ENCODE measurements at regions not wholly inside any gene's neighbourhood (a gene's known extent, or its start where the extent isn't known, plus 50 kb on each side); places are given as distances from the start of the nearest gene placed in this dataset.

DNA sequence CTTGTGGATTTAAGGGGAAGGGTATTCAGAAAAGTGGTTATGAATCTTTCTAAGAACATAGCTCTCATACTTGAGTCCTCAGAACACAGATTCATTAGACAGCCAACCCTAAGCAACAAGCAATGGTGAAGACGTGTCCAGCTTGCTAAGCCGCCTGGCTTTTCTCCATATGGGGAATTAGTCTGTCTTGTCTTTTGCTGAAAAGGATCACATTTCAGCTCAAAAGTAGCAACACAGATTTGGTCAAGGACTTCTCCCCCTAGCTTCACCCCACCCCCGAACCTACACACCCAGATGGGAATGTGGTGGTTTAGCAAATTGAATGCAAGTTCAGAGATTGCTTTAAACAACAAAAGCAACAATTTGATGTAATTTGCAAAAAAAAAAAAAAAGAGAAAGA lies 103.3 kb upstream of the RASGEF1B start:
- no peak for DNase-seq

GRCh38 chr4:81573840-81574239 lies 102.1 kb upstream of the RASGEF1B start:
- no peak for DNase-seq

DNA sequence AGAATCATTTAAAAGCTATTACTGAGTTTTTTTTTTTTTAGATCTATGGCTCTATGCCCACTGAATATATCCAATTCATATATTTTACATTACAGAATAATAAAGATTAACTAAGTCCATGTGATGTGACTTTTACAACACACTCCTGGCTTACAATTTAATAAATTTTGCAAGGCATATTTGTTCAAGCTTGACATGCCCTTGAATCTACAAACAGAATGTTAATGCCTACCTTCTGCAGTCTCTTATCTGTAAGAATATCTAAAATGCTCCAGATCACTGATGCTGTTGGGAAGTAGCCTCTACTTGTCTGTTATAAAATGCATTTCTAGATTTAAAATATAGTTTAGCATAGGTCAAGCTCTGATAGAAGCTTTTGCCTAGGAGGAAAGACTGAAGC lies 100.7 kb upstream of the RASGEF1B start:
- no peak for DNase-seq

- DNase-seq, result no peak
These were observed 99.4 kb upstream of the RASGEF1B start for GRCh38 chr4:81571105-81571504.

DNA sequence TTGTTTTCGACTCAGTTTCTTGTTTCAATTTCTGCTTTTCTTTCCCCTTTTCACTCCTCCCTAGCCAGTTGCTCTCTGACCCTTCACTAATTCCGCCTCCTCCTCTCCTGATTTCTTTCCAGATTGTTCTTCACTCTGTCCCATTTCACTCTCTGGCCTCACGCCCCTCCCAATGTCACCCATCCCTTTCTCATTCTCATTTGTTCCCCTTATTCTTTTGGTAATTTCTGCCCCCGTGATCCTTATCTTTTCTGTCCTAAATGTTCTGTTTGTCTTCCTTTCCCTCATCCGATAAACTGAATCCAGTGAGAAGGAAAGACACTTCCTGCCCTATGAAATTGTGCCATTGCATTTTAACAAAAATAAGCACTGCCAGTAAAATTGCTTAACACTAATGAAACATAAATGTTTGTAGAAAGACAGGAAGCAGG lies 94.5 kb upstream of the RASGEF1B start:
- DNase-seq, result no peak

- no peak for DNase-seq
These were observed 93.6 kb upstream of the RASGEF1B start for GRCh38 chr4:81565142-81565870.

GRCh38 chr4:81564025-81564424 lies 92.3 kb upstream of the RASGEF1B start:
- DNase-seq, result no peak

DNA sequence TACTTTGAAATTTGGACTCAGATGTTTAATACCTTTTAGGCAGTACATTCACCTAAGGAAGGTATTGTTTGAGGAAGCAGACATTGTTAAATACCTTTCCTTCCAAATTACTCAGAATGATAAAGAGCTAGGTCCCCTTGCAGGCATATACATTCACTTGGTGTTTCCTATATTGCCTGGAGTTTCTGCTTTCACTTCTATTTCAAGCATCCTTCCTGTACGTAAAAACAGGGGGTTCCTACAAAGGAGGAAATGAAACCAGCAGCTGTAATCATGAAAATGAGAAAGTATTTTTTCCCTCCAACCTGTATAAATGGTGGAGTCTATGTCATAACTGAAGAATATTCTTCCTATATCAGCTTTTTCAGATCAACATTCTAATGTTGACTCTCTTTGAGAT lies 90.4 kb upstream of the RASGEF1B start:
- DNase-seq, result no peak

GRCh38 chr4:81557306-81557705 lies 85.6 kb upstream of the RASGEF1B start:
- no peak for DNase-seq

DNA sequence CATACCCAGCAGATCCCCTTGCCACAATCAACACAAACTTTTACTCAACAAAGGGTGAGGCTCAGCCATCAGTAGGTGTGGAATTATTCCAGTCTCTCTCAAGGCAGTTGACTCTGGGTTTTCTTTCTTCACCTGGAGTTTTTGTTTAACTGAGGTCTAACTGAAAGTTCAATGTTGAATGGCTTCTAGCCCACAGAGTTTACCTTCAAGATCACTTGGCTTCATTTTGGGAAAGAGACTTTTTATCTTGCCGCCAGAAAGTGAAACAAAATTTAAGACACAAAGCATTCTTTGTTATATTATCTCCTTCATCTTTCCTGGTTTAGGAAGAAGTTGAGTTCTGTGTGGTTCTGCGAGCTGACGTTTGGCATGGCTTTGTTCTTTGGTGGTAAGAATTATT lies 83.8 kb upstream of the RASGEF1B start:
- DNase-seq, result no peak

DNA sequence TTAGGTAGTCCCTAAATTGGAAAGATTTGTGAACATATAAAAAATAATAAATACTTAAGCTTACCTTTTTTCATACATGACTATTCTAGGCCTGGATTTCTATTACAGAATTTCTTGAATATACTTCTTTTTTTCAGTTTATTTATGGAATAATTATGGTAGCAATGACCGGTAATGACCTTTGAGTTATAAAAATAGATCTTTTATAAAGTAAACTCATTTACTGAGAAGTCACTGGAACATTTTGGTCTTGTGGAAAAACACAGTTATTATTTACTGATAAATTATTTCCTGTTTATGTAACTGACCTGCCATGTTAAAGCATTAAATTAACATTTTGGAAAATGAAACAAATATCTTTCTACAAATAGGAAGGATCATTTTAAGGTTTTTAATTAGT lies 80.4 kb upstream of the RASGEF1B start:
- DNase-seq, result no peak

GRCh38 chr4:81550388-81550859 lies 78.7 kb upstream of the RASGEF1B start:
- no peak for DNase-seq

- no peak for DNase-seq
These were observed 78.3 kb upstream of the RASGEF1B start for GRCh38 chr4:81549984-81550383.

- no peak for DNase-seq
These were observed 75.1 kb upstream of the RASGEF1B start for GRCh38 chr4:81546777-81547176.

DNA sequence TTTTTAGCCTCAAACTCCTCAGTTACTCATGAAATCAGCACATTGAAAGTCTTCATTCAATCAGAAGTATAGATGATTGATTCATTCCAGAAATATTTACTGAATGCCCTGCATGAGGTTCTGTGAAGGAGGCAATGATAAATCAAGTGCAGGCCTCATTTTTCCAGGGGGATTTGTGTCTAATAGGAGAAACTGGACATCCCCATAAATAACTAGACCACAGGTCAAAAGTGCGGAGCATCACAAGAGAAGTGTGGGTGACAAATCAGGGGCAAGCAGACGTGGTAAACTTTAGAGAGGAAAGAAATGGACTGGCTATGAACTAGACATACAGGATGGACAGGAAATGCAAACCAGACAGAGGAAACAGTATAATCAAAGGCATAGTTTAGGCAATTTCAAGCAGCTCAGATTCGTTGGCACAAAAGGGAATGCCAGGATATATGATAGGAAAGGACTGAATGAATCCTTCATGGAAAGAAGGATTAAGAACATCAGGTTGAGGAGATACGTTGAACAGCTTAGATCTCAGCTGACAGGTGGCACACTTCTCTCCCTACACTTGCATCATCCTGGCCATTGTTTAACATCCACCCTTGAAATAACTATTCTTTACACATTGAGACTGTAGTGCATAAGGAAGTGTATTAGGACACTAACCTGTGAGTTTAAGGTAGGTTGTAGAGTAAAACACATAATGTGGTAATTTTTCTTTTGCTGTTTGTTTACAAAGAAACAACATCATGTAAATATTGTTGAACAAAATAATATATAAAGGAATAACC lies 69.6 kb upstream of the RASGEF1B start:
- no peak for DNase-seq

DNA sequence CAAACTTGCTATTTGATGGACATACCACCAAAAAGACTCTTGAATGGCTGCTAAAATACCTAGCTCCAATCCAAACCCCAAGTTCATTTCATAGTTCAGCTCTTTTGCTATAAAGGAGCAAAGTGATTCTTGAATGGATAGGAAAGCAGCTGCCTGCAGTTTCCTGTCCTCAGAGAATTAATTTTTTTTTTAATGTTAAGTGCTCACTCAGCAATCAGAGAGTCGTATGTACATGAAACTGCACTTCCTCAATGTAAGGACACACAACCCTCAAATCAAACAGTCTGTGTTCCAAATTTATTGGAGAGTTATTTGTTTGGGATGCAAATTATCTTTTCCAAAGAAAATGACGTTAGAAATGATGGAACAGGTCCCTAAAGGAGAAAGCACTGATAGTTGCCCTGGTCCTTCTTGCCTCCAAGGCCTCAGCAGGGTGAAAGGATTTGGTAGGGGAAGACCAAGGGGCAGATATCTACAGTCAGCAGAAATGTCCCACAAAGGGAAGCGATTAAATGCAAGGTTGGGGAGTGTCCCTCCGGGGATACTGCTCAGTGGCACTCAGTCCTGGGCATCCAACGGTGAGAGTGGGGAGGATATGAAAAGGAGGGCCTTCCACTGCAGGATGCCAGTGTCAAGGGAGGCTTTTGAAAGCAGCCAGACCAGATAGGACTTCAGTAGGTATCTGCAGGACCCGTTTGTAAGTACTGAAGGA lies 67.2 kb upstream of the RASGEF1B start:
- DNase-seq, result no peak

GRCh38 chr4:81531410-81531809 lies 59.7 kb upstream of the RASGEF1B start:
- DNase-seq, result no peak

DNA sequence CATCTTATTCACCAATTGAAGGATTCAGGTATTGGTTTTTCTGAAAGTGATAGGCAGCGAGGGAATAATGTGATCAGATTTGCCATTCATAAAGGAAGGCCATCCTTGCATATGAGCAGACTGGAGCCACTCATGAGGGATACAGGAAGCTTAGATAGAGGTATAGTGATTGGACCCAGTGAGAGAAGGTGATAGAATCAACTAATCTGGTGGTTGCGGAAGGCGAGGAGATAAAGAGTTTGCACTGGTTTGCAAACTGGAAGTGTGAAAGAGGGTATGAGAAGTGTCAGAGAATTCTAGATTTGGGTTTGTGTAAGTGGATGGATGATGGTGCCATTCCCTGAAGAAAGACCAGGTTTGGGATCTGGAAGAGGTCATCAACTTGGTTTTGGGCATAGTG lies 57.3 kb upstream of the RASGEF1B start:
- DNase-seq, result no peak

- no peak for DNase-seq
These were observed 56.5 kb upstream of the RASGEF1B start for GRCh38 chr4:81528200-81528599.

- DNase-seq, result no peak
These were observed 56.0 kb upstream of the RASGEF1B start for GRCh38 chr4:81527709-81528108.

GRCh38 chr4:81527115-81527514 lies 55.4 kb upstream of the RASGEF1B start:
- DNase-seq, result no peak

DNA sequence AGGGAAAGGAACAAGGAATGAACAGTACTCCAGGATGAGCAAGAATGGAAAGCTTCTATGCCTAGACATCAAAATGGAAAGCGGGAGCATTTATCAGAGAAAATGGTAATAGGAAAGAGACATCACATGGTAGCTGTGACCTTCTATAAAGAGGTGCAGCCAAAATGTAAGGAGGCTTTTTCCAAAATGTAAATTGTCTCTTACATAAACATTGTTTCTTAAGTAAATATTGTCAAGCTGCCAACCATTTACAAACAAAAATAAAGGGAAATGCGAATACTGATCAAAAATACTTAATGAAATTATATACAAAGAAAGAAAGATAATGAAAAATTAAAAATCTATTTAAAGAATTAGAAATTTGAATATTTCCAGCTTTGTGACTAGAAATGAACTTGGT lies 55.0 kb upstream of the RASGEF1B start:
- DNase-seq, result no peak

DNA sequence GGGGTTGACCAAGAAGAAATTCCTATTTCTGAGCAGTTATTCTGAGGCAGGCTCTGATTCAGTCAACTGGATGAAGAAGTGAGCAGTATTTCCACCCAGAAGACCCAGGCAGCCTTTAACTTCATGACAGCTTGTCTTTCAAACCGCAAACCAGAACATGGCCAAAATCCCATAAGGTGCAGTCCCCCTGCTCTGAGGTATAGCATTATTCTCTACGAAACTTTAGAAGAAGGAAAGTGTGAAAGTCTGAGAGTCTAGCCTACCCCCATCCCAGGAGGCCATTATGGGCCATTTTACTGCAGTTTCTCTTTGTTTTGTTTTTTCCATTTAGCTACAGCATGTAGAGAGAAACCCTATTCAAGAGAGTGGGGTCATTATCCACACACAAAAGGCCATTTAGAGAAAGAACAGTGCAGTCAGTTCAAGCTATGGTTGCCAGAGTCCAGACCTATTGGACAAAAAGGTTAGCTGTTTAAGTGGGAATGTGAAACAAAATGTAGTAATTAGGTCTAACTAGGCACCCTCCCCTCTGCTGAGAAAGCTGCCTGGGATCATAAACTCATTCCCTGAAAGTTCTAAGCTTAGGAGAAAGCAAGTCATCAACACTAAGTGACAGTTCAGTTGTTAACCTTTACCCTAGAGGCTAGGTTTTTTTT lies 52.1 kb upstream of the RASGEF1B start:
- DNase-seq, result no peak

Measured in SHP77 treated with DMSO at 0.1 percent for 48 hours (cell line).